IPS-11a (cell line): ENCODE measurements at regions not wholly inside any gene's neighbourhood (a gene's known extent, or its start where the extent isn't known, plus 50 kb on each side); places are given as distances from the start of the nearest gene placed in this dataset.
"Not testable (repeated sequence)": the region's sequence is repeated elsewhere in the genome, so short reads cannot be mapped to it uniquely, and the experiment has no call there.

Experiments used
- H3K4me3 ChIP-seq: one replicate; pipeline ENCODE4 v1.5.1; 2013; ENCODE audit warnings: low read depth, low read length, control low read depth

DNA sequence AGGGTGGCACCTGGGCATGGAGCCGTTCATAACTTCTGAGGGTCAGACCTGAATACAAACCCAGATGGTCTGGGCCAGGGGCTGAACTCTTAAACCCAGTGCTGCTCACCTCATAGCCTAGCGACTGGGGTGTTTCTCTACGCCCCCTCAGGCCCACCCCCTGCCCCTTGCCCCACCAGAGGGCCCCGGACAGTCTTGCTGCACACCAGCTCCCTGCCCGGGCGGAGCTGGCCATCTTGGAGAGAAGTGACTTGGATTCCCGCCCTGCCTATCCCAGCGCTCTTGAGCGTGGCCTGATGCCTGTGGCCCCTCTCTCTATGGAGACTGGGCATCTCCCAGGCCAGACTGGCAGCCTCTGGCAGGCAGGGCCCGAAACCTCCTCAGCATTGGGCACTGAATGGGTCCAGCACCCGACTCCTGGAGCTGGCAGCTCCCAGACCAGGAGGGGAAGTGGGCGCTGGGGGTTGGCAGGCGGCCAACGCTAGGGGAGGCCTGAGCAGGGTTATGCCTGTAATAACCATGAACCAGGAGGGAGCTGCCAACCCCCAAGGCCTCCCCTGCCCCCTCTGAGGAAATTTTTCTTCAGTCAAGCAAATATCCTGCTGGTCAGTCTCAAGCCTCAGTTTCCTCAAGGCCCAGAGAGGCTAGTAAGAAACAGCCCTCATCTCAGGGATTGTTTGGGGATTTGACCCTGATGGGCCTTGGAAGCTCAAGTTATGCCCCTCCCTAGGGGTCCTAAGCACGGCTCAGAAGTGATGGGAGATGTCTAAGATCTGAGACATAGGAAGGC is 169.5 kb downstream of the VEGFA start:
- H3K4me3 ChIP-seq, result no peak overlapping the region

GRCh38 chr6:43938178-43939105 is 168.4 kb downstream of the VEGFA start:
- no peak overlapping the region for H3K4me3 ChIP-seq

DNA sequence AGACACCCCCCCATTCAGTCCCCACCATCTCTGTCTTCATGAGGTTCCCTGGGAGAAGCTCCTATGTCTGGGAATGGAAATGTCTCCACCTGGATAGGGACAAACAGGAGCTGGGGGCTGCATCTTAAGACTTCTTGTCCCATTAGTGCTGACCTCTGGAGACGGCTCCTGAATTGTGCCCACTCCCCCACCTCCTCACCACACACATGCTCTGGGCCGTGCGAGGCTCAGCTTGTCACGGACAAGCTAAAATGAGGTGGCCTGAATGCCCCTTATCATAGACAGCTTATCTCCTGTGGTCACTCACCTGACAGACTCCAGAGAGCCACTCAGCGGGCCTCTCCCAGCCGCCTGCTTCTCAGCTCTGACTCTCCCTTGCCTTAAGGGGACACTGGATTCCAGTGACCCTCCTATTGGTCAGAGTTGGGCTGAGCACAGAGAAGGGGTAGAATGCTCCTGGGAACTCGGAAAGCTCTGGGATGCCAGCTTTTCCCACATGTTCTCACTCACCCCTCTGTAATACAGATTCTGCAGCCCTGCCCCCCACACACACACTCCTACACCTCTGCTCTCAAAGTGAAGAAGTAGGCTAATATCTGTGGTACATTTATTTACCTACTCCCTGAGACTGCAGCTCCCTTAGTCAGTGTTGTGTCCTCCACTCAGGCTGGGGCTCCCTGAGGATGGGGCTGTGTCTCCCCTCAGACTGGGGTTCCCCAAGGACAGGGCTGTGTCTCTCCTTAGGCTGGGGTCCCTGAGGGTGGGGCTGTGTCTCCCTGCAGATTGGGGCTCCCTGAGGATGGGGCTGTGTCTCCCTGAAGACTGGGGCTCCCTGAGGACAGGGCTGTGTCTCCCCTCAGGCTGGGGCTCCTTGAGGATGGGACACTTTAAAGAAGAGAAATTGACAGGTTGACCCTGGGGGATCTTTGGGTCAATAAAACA is 167.5 kb downstream of the VEGFA start:
- H3K4me3 ChIP-seq, result no peak overlapping the region

DNA sequence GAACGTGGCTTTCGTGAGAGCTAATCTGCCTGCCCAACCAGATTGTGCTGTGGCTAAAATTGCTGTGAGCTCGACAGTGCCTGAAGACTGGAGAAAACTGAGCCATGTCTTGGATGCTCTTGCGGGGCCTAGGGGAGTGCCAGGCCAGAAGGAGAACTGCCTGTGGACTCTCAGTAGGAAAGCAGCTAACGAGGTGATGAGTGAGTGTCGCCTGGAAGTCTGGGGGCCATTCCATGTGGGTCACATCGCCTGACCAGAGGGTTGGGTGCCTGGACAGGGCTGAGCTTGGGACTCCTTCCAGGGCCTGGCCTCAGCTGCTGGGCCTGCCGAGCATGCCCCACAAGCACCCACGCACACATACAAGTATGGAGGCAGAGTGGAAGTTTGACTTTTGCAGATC is 166.5 kb downstream of the VEGFA start:
- no peak overlapping the region for H3K4me3 ChIP-seq

DNA sequence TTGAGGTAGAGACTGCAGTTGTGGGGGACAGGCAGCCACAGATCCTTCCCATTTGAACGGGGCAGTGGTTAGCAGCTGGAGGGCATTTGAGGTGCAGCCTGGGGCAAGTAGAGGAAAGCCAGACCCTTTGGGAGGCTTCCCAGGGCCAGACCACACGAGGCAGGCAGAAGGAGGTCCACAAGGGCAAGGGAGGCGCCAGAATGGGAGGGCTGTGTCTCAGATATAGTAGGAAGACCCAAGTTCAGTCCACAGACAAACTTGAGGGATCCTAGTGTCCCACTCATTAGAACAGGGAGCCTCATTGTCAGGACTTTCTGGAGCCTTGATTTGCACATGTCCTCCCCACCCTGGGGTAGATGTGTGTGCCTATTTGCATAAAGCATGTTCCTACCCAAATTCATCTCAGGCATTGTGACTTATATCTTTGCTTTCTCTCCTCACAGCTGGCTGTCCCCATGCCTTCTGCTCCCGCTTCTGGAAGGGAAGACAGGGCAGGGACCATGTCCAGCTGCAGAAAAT is 166.0 kb downstream of the VEGFA start:
- no peak overlapping the region for H3K4me3 ChIP-seq

- no peak overlapping the region for H3K4me3 ChIP-seq
Measured at GRCh38 chr6:43934803-43935602, 165.0 kb downstream of the VEGFA start.

DNA sequence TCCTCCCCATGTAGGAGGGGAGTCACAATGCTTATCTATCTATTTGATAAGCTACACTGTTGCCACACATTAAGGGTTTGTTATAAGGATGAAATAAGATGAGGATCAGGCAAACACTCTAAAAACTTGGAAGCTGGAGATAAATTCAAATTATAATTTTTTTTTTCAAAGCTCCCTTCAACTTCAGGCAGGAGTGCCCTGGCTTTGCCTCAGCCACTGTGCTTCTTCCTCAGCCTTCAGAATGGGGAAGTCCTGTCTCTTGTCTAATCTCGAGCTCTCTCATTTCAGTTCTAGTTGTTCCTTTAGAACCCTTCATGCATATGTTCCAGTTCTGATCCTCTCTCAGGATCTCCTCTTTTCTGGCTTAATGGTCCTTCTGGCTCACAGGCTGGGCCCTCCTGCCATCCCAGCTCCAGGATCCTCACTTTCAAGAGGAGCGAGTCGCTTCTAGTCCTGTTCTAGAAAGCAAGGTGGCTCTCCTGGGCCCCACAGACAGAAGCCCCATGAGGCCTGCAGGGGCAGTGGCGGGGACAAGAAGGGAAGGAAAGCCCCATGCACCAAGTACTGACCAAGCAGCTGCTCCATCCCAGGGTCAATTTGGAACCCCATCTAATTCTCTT is 164.3 kb downstream of the VEGFA start:
- H3K4me3 ChIP-seq, result no peak overlapping the region

- H3K4me3 ChIP-seq, result no peak overlapping the region
Measured at GRCh38 chr6:43933148-43933885, 163.3 kb downstream of the VEGFA start.

DNA sequence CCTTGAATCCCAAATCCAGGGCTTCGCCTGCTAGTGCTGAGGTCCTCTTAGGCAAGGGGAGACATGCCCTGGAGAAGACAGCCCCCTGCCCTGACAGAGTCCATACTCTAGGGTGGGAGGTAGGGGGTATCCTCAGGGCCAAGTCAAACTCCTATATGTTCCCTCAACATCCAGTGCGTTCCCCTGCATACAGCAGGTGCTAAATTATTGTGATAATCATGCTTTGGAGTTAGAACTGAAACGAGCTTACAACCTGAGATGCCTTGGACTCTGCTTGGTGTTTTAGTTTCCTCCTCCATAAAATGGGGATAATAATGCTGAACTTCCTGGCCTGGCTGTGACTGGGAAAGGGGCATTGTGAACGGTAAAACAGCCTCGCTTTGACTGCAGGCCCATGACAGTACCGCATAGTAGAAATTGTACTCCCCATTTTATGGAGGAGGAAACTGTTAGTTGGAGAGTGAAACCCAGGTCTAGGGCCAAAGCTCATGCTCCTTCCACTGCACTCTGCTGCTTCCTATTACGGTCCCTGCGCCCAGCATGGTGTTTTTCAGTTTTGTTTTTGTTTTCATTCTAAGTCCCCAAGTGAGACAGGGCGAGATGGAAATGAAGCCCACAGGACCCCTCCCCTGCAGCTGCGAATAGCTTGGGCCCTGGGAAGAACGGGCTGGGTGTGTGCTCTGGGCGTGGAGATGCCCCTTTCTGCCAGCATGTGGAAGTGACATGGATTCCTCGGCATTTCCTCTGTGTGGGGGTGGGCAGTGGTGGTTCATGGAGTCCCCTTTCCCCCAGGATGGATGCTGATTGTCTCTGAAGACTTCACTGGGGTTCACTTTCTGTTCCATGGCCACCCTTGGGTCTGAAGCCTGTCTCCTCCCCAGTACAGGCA is 162.5 kb downstream of the VEGFA start:
- no peak overlapping the region for H3K4me3 ChIP-seq

GRCh38 chr6:43931201-43931600 is 161.2 kb downstream of the VEGFA start:
- no peak overlapping the region for H3K4me3 ChIP-seq

GRCh38 chr6:43930440-43931154 is 160.6 kb downstream of the VEGFA start:
- no peak overlapping the region for H3K4me3 ChIP-seq

DNA sequence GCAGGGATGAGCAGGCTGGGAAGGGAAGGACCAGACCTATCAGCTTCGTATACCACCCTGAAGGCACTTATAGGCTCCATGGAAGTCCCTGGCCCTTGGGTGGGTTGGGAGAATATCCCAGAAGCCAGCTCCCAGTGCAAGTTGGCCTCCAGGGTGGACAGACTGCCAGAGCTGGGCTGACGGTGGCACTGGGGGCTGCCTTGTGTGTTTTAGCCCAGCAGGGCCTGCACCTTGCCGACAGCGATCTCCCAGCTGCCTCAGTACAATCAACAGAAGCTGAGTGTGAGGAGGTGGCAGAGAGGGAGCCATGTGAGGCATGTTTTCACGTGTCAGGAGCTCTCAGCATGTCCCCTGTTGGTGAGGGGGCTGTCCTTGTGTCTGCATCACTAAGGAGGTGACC is 159.5 kb downstream of the VEGFA start:
- H3K4me3 ChIP-seq, result no peak overlapping the region

DNA sequence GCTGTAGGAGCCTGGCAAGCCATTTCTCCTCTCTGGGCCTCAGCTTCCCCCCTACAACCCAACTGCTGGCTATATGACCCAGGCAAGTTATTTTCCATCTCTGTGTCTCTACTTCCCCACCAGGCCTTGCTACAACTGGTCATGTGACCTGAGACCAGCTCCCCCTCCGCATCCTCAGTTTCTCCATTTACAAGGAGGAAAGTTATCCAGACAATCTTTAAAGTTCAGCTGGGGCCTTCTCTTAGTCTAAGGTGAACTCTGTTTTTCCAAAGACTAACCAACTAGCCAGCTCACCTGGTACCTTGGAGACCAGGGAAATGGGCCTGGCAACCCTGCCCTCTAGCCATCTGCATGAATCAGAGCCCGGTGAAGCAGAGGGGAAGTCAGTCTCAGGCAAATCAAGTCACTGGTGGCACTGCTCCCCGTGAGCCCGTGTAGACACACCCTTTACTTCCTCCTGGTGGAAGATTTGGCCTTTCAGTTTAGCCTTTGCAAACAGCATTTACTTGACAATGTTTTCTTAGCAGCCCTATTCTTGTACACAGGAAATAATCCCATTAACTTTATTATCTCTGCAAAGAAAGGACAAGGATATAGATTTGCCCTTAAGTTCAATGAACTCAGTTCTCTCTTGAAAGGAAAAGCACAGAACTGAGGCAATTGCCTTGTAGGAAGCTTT is 157.7 kb downstream of the VEGFA start:
- H3K4me3 ChIP-seq, result no peak overlapping the region

DNA sequence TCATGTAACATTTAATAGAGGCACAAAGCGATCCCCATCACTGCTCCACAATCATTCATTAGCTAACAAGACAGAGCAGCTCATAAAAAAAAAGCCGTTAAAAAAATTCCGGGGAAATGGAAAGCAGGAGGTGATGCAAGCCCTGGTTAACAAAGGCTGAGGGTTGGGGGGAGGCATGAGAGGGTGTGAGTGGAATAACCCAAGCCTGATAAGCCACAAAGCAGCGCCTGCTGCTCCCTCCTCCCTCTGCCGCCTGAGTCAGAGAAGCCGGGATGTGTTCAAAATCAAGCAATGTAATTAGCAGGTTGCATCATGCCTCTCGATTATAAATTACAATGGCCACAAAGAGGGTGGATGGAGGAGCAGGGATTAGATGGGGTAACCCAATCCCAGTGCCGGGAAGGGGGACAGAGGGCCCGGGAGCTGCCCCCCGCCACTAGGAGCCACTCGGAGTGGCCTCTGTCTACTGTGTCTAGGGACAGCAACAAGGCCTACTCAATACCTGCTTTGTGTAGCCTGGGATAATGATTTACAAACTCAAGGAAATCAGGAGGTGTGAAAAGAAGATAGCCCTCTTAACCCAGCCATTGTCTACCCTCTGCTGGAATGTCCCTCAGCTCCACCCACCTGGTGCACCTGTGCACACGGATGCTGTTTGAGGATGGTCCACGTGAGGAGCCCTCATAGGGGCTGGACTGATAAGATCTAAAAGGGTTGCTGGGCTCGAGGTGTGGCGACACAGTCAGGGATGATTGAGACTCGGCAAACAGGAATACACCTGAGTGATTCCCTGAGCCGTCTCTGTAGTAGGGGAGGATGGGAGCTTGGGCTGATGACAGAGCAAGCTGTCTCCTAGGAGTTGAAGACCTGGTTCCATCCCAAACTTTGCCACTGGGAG is 156.9 kb downstream of the VEGFA start:
- H3K4me3 ChIP-seq, result no peak overlapping the region

DNA sequence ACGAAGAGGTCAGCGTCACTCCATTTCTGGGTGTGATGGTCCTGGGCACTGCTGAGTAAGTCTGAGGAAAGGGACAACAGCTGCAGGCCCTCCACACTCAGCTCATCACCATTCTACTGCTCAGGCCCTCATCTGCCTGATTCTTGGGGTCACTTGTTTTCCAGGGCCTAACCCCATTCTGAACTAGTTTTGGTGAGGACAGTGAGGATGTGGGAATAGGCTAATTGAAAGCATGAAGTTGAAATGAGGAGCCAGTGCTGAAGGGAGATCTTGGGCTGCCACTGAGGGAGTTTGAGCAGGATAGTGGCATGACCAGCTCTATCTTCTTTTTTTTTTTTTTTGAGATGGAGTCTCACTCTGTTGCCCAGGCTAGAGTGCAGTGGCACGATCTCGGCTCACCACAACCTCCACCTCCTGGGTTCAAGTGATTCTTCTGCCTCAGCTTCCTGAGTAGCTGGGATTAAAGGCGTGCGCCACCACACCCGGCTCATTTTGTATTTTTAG is 155.7 kb downstream of the VEGFA start:
- H3K4me3 ChIP-seq, result not testable (repeated sequence)
